ENCODE measurements at regions not wholly inside any gene's neighbourhood (a gene's known extent, or its start where the extent isn't known, plus 50 kb on each side); places are given as distances from the start of the nearest gene placed in this dataset.
"Not testable (repeated sequence)": the region's sequence is repeated elsewhere in the genome, so short reads cannot be mapped to it uniquely, and the experiment has no call there.

GRCh38 chr2:139427164-139427563, 647.0 kb upstream of the NXPH2 start:
- DNase-seq, result no peak
- TF ChIP-seq CTCF (IDR thresholded peaks at IDR 0.05; ENCODE audit: partially characterized antibody, unreplicated experiment), result no peak
- Mint-ChIP-seq H3K4me3 (ENCODE audit: unreplicated experiment) (no peak overlapping the region), H3K27me3 (ENCODE audit: unreplicated experiment) (no peaks in the 10 kb centered on the region), H3K36me3 (ENCODE audit: unreplicated experiment) (no peaks in the 10 kb centered on the region), H3K9me3 (ENCODE audit: unreplicated experiment) (no peaks in the 10 kb centered on the region), H3K4me1 (ENCODE audit: low read depth, unreplicated experiment) (no peaks in the 10 kb centered on the region), H3K27ac (ENCODE audit: unreplicated experiment) (no peak overlapping the region)

DNA sequence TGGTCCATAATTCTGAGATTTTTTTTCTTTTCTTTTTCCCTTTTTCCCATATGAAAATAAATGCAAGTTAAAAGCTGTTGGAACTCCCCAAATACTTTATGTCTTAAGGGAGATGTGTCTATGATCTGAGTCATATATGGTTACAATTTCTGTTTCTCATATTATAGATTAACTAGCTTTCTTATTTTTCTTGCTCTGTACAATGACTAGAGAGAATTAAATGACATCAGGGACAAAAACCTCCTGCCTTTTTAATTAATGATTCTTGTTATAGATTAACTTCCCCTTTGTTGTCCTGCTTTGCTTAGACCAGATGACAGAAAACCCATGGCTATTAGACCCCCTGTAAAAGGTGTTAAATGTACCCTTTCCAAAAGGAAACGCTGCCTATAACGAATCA, 643.9 kb upstream of the NXPH2 start:
- no peak for TF ChIP-seq CTCF (IDR thresholded peaks at IDR 0.05; ENCODE audit: partially characterized antibody, unreplicated experiment)
- no peaks in the 10 kb centered on the region for H3K27me3 Mint-ChIP-seq (ENCODE audit: unreplicated experiment)
- H3K27ac Mint-ChIP-seq (ENCODE audit: unreplicated experiment), result no peak overlapping the region
- H3K36me3 Mint-ChIP-seq (ENCODE audit: unreplicated experiment), result no peaks in the 10 kb centered on the region
- no peaks in the 10 kb centered on the region for H3K9me3 Mint-ChIP-seq (ENCODE audit: unreplicated experiment)
- DNase-seq, result no peak
- no peaks in the 10 kb centered on the region for H3K4me1 Mint-ChIP-seq (ENCODE audit: low read depth, unreplicated experiment)
- no peak overlapping the region for H3K4me3 Mint-ChIP-seq (ENCODE audit: unreplicated experiment)

GRCh38 chr2:139411236-139411635, 631.0 kb upstream of the NXPH2 start:
- no peaks in the 10 kb centered on the region for H3K4me1 Mint-ChIP-seq (ENCODE audit: low read depth, unreplicated experiment)
- peaks cover 2% of the 10 kb centered on the region for H3K27me3 Mint-ChIP-seq (ENCODE audit: unreplicated experiment)
- no peak overlapping the region for H3K4me3 Mint-ChIP-seq (ENCODE audit: unreplicated experiment)
- H3K9me3 Mint-ChIP-seq (ENCODE audit: unreplicated experiment), result peaks cover 7% of the 10 kb centered on the region
- no peak for DNase-seq
- no peak overlapping the region for H3K27ac Mint-ChIP-seq (ENCODE audit: unreplicated experiment)
- TF ChIP-seq CTCF (IDR thresholded peaks at IDR 0.05; ENCODE audit: partially characterized antibody, unreplicated experiment), result no peak
- H3K36me3 Mint-ChIP-seq (ENCODE audit: unreplicated experiment), result peaks cover 8% of the 10 kb centered on the region

DNA sequence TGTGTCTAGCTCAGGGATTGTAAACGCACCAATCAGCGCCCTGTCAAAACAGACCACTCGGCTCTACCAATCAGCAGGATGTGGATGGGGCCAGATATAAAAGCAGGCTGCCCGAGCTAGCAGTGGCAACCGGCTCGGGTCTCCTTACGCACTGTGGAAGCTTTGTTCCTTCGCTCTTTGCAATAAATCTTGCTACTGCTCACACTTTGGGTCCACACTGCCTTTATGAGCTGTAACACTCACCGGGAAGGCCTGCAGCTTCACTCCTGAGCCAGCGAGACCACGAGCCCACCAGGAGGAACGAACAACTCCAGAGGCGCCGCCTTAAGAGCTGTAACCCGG, 630.6 kb upstream of the NXPH2 start:
- H3K27ac Mint-ChIP-seq (ENCODE audit: unreplicated experiment); H3K4me3 Mint-ChIP-seq (ENCODE audit: unreplicated experiment); DNase-seq: not testable (repeated sequence)

GRCh38 chr2:139410147-139410832, 630.1 kb upstream of the NXPH2 start:
- not testable (repeated sequence) for H3K27me3 Mint-ChIP-seq (ENCODE audit: unreplicated experiment); DNase-seq; H3K36me3 Mint-ChIP-seq (ENCODE audit: unreplicated experiment); H3K4me3 Mint-ChIP-seq (ENCODE audit: unreplicated experiment); H3K4me1 Mint-ChIP-seq (ENCODE audit: low read depth, unreplicated experiment); H3K9me3 Mint-ChIP-seq (ENCODE audit: unreplicated experiment); H3K27ac Mint-ChIP-seq (ENCODE audit: unreplicated experiment)

More for the DNA sequence above, 630.6 kb upstream of the NXPH2 start:
- H3K27me3 Mint-ChIP-seq (ENCODE audit: unreplicated experiment); H3K4me1 Mint-ChIP-seq (ENCODE audit: low read depth, unreplicated experiment); H3K9me3 Mint-ChIP-seq (ENCODE audit: unreplicated experiment); H3K36me3 Mint-ChIP-seq (ENCODE audit: unreplicated experiment): not testable (repeated sequence)

DNA sequence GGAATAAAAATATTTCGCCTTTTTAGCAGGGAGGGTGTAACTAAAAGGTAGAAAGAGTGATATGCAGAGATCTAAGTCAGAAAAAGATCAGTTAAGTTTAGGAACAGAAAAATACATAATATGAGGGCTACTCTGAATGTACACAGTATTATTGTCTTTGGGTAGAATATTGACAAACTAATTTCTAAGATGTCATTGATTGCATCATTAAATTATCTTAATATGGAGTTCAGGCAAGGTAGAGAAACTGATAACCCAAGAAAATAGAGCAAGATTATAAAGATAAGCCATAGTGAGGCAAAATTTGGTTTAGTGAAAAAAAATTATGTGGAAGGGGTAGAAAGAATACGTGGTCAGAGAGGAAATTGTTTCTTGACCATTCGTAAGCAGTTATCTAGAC, 629.0 kb upstream of the NXPH2 start:
- H3K9me3 Mint-ChIP-seq (ENCODE audit: unreplicated experiment), result peaks cover 3% of the 10 kb centered on the region
- no peak overlapping the region for H3K27ac Mint-ChIP-seq (ENCODE audit: unreplicated experiment)
- H3K27me3 Mint-ChIP-seq (ENCODE audit: unreplicated experiment), result peaks cover 2% of the 10 kb centered on the region
- no peaks in the 10 kb centered on the region for H3K4me1 Mint-ChIP-seq (ENCODE audit: low read depth, unreplicated experiment)
- no peak for DNase-seq
- H3K4me3 Mint-ChIP-seq (ENCODE audit: unreplicated experiment), result no peak overlapping the region
- no peak for TF ChIP-seq CTCF (IDR thresholded peaks at IDR 0.05; ENCODE audit: partially characterized antibody, unreplicated experiment)
- H3K36me3 Mint-ChIP-seq (ENCODE audit: unreplicated experiment), result peaks cover under 1% of the 10 kb centered on the region

All from glutamatergic neuron (in vitro differentiated cells).